ENCODE measurements at regions not wholly inside any gene's neighbourhood (a gene's known extent, or its start where the extent isn't known, plus 50 kb on each side); places are given as distances from the start of the nearest gene placed in this dataset.

DNA sequence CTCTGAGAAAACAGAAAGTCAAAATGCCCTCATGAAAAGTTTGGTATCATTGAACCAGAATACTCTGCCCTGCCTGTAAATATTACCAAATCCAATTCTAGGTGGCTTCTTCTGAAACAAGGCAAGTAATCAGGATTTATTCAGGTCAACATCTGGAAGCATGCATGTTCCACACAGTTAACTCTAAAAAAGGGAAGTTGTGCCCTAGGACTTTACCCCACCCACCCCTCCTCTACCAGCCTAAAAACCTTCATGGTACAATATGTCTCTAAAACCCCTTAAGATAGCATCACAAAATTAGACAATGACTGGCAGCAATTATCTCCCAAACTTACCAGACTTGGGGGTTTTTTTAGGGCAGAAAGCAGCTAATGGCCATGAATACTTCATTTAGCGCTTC lies 414.8 kb upstream of the SLC30A5 start:
- Histone ChIP-seq H3K4me1 (ENCODE audit: low read depth) (peaks cover 14% of the 10 kb centered on the region), H3K27ac (no peak overlapping the region), H3K27me3 (no peaks in the 10 kb centered on the region), H3K4me3 (no peak overlapping the region), H3K36me3 (no peaks in the 10 kb centered on the region), H3K9me3 (ENCODE audit: low read depth) (no peaks in the 10 kb centered on the region)
- no peak for DNase-seq (ENCODE audit: low read depth in 1 of 2, low spot score in 1 of 2)
- no peak for TF ChIP-seq CTCF (IDR thresholded peaks at IDR 0.05; ENCODE audit: low read depth, low read length)

GRCh38 chr5:68680366-68680765 lies 413.4 kb upstream of the SLC30A5 start:
- no peak for TF ChIP-seq CTCF (IDR thresholded peaks at IDR 0.05; ENCODE audit: low read depth, low read length)
- H3K4me3 ChIP-seq = no peak overlapping the region

GRCh38 chr5:68681929-68682328 lies 411.9 kb upstream of the SLC30A5 start:
- H3K27ac ChIP-seq = no peak overlapping the region
- H3K4me1 ChIP-seq (ENCODE audit: low read depth) = peaks cover 14% of the 10 kb centered on the region
- TF ChIP-seq CTCF (IDR thresholded peaks at IDR 0.05; ENCODE audit: low read depth, low read length) = no peak
- DNase-seq (ENCODE audit: low read depth in 1 of 2, low spot score in 1 of 2) = no peak
- no peak overlapping the region for H3K4me3 ChIP-seq
- H3K27me3 ChIP-seq = no peaks in the 10 kb centered on the region
- H3K36me3 ChIP-seq = no peaks in the 10 kb centered on the region
- no peaks in the 10 kb centered on the region for H3K9me3 ChIP-seq (ENCODE audit: low read depth)

More at GRCh38 chr5:68680366-68680765, 413.4 kb upstream of the SLC30A5 start:
- Histone ChIP-seq H3K36me3 (no peaks in the 10 kb centered on the region), H3K4me1 (ENCODE audit: low read depth) (peaks cover 14% of the 10 kb centered on the region), H3K9me3 (ENCODE audit: low read depth) (no peaks in the 10 kb centered on the region), H3K27me3 (no peaks in the 10 kb centered on the region), H3K27ac (no peak overlapping the region)
- peak in 1 of 2 donors; percentile 46 for DNase-seq (ENCODE audit: low read depth in 1 of 2, low spot score in 1 of 2)

GRCh38 chr5:68682400-68683160 lies 411.2 kb upstream of the SLC30A5 start:
- TF ChIP-seq CTCF (IDR thresholded peaks at IDR 0.05; ENCODE audit: low read depth, low read length) = no peak
- Histone ChIP-seq H3K36me3 (no peaks in the 10 kb centered on the region), H3K27me3 (no peaks in the 10 kb centered on the region), H3K27ac (no peak overlapping the region), H3K4me1 (ENCODE audit: low read depth) (peaks cover 14% of the 10 kb centered on the region), H3K4me3 (no peak overlapping the region), H3K9me3 (ENCODE audit: low read depth) (no peaks in the 10 kb centered on the region)
- no peak for DNase-seq (ENCODE audit: low read depth in 1 of 2, low spot score in 1 of 2)

GRCh38 chr5:68683632-68684036 lies 410.2 kb upstream of the SLC30A5 start:
- Histone ChIP-seq H3K27ac (no peak overlapping the region), H3K4me3 (no peak overlapping the region), H3K9me3 (ENCODE audit: low read depth) (no peaks in the 10 kb centered on the region), H3K27me3 (no peaks in the 10 kb centered on the region), H3K36me3 (no peaks in the 10 kb centered on the region), H3K4me1 (ENCODE audit: low read depth) (peaks cover 14% of the 10 kb centered on the region)
- no peak for TF ChIP-seq CTCF (IDR thresholded peaks at IDR 0.05; ENCODE audit: low read depth, low read length)
- DNase-seq (ENCODE audit: low read depth in 1 of 2, low spot score in 1 of 2) = peak; percentile 26 to 94

Data from cardiac muscle cell (in vitro differentiated cells and primary cell).